ENCODE measurements at regions not wholly inside any gene's neighbourhood (a gene's known extent, or its start where the extent isn't known, plus 50 kb on each side); places are given as distances from the start of the nearest gene placed in this dataset.

DNA sequence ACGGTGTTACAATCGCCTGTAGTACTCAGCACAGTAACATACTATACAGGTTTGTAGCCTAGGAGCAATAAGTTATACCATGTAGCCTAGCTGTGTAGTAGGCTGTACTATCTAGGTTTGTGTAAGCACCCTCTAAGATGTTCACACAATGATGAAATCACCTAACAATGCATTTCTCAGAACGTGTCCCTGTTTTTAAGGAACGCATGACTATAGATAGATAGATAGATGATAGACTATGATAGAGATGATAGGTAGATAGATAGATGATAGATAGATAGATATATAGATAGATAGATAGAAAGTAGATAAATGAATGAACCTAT lies 203.9 kb downstream of the FAM76B start:
- TF ChIP-seq, protein P1, sequence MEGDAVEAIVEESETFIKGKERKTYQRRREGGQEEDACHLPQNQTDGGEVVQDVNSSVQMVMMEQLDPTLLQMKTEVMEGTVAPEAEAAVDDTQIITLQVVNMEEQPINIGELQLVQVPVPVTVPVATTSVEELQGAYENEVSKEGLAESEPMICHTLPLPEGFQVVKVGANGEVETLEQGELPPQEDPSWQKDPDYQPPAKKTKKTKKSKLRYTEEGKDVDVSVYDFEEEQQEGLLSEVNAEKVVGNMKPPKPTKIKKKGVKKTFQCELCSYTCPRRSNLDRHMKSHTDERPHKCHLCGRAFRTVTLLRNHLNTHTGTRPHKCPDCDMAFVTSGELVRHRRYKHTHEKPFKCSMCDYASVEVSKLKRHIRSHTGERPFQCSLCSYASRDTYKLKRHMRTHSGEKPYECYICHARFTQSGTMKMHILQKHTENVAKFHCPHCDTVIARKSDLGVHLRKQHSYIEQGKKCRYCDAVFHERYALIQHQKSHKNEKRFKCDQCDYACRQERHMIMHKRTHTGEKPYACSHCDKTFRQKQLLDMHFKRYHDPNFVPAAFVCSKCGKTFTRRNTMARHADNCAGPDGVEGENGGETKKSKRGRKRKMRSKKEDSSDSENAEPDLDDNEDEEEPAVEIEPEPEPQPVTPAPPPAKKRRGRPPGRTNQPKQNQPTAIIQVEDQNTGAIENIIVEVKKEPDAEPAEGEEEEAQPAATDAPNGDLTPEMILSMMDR (conservative IDR thresholded peaks at IDR 0.05; ENCODE audit: low read depth) = no peak
- no peak overlapping the region for H3K27ac ChIP-seq
- POLR2A ChIA-PET (ENCODE audit: low non-redundant PET) = no interaction called here
- DNase-seq (ENCODE audit: low spot score) = no peak
- CTCF ChIA-PET = no interaction called here

DNA sequence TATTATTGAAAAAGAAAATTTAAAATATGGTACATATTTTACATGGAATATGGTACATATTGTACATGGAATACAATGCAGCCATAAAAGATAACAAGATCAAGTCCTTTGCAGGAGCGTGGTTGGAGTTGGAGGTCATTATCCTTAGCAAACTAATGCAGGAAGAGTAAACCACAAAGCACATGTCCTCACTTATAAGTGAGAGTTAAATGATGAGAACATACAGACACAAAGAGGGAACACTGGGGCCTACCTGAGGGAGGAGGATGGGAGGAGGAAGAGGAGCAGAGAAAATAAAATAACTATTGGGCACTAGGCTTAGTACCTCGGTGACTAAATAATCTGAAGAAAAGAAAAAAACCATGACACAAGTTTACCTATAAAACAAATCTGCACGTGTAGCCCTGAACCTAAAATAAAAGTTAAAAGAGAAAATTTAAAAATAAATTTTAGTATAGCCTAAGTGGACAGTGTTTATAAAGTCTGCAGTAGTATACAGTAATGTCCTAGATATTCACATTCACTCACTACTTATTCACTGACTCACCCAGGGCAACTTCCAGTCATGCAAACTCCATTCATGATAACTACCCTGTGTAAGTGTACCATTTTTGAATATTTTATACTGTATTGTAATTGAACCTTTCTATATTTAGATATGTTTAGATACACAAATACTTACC lies 204.4 kb downstream of the FAM76B start:
- TF ChIP-seq, protein P1 (conservative IDR thresholded peaks at IDR 0.05; ENCODE audit: low read depth) = no peak
- no peak overlapping the region for H3K27ac ChIP-seq
- DNase-seq (ENCODE audit: low spot score) = no peak
- ChIA-PET CTCF (interaction anchor here (0.6 kb wide), 1 partner anchor 9 kb away, joined by 4 read pairs; no protein-coding TSS in a partner anchor), POLR2A (ENCODE audit: low non-redundant PET) (no interaction called here)

DNA sequence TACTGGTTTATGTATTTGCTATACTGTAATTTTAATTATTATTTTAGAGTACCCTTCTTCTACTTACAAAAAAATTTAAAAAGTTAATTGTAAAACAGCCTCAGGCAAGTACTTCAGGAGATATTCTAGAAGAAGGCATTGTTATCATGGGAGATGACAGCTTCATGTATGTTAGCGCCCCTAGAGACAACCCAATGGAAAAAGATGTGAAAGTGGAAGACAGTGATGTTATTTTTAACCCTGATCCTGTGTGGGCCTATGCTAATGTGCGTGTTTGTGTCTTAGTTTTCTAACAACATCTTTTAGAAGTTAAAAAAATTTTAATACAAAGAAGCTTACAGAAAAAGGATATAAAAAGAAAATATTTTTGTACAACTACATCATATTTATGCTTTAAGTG lies 205.0 kb downstream of the FAM76B start:
- no peak overlapping the region for H3K27ac ChIP-seq
- no peak for DNase-seq (ENCODE audit: low spot score)
- ChIA-PET POLR2A (ENCODE audit: low non-redundant PET) (no interaction called here), CTCF (interaction anchor here (0.6 kb wide), 1 partner anchor 9 kb away, joined by 4 read pairs; no protein-coding TSS in a partner anchor)
- TF ChIP-seq, protein P1 (conservative IDR thresholded peaks at IDR 0.05; ENCODE audit: low read depth) = no peak

DNA sequence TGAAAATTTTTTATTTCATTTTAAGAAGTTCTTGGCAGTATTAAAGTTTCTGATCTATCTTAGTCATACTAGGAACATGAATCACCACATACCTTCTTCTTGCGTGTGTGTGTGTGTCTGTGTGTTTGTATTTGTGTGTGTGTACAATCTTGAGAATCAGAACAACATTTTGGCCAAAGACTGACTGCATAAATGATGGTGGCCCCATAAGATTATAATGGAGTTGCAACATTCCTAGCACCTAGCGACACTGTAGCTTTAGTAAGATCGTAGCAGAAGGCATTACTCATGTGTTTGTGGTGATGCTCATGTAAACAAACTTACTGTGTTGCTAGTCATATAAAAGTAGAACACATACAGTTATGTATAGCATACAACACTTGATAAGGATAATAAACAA lies 205.4 kb downstream of the FAM76B start:
- CTCF ChIA-PET = no interaction called here
- DNase-seq (ENCODE audit: low spot score) = peak; percentile 5
- POLR2A ChIA-PET (ENCODE audit: low non-redundant PET) = no interaction called here
- no peak overlapping the region for H3K27ac ChIP-seq
- TF ChIP-seq, protein P1 (conservative IDR thresholded peaks at IDR 0.05; ENCODE audit: low read depth) = no peak

DNA sequence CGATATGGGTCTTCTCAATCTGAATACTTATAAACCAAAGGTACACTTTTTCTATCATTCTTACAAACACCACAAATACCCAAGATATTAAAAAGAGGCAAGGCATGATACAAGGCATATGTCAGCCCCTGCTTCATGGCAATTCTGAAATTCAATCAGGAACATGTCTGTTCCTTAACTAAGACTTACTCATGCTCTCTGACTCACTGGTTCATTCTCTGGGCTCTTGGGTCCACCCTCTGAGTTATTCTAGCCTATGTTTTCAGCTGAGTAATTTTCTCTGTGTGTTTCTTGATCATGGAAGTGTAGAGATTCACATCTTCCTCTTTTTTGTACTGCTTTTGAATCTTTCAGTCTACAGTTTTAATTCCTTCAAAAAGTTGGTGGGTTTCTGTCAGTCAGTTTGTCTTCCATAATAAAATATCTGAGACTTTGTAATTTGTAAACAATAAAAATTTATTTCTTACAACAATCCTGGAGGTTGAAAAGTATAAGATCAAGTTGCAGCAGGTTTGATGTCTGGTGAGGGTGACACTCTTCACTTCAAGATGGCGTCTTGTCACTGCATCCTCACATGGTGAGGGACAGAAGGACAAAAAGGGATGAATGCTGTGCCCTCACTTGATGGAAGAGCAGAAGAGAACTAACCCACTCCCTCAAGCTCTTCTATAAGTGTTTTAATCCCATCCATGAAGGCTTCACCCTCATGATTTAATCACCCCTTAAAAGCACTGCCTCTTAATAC lies 211.7 kb downstream of the FAM76B start:
- ChIA-PET POLR2A (ENCODE audit: low non-redundant PET) (no interaction called here), CTCF (interaction anchor here (0.6 to 1.4 kb wide), 2 partner anchors 127 to 154 kb away, joined by 3 read pairs; no protein-coding TSS in a partner anchor)

DNA sequence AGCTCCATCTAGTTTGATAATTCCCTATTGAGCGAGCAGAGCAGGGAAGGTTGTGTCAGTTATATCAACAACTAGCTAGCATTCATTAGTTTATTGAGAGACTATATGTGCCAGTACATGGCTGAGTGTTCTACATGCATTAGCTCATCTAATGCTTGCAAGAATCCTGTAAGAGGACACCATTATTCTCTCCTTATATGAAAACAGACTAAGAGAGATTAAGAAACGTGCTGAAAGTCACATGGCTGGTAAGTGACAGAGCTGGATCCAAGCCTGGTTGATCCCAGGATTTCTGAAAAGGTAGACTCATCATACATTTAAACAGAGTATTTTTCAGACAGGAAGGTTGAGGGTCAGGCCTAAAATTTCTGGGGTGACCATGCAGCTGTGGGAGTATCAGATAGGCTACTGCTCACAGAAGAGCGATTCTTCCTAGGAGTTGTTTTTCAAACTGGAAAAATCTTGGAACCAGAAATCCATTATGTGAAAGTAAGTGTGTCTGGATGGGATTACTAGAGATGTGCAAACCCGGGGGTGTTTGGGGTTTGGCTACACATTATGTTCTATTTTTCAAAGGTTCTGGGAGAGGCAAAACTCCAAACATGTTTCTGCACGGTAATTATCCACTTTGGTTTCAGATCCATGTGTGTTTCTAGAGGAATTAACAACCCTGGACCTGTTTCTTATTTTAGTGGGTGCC lies 213.3 kb downstream of the FAM76B start:
- no peak overlapping the region for H3K27ac ChIP-seq
- ChIA-PET POLR2A (ENCODE audit: low non-redundant PET) (no interaction called here), CTCF (interaction anchor here (0.6 to 0.7 kb wide), 2 partner anchors 9 to 86 kb away, joined by 3 to 4 read pairs; no protein-coding TSS in a partner anchor)
- TF ChIP-seq, protein P1 (conservative IDR thresholded peaks at IDR 0.05; ENCODE audit: low read depth) = no peak
- DNase-seq (ENCODE audit: low spot score) = no peak

More for the DNA sequence above, 211.7 kb downstream of the FAM76B start:
- TF ChIP-seq, protein P1 (conservative IDR thresholded peaks at IDR 0.05; ENCODE audit: low read depth) = no peak
- no peak overlapping the region for H3K27ac ChIP-seq
- peak; percentile 72 for DNase-seq (ENCODE audit: low spot score)

All from RWPE1 (cell line).